Islet precursor cell (in vitro differentiated cells): ENCODE measurements at regions not wholly inside any gene's neighbourhood (a gene's known extent, or its start where the extent isn't known, plus 50 kb on each side); places are given as distances from the start of the nearest gene placed in this dataset.

ENCODE experiments used
- DNase-seq: peaks from one replicate; pipeline ENCODE4 v3.0.0-alpha.2; 2018

GRCh38 chr17:71109697-71110096 is 940.4 kb downstream of the KCNJ2 start:
- DNase-seq, result no peak

GRCh38 chr17:71110326-71110725 is 941.0 kb downstream of the KCNJ2 start:
- DNase-seq, result no peak

- no peak for DNase-seq
Observed at GRCh38 chr17:71111460-71111859, 942.1 kb downstream of the KCNJ2 start.

GRCh38 chr17:71111934-71112333 is 942.6 kb downstream of the KCNJ2 start:
- no peak for DNase-seq

DNA sequence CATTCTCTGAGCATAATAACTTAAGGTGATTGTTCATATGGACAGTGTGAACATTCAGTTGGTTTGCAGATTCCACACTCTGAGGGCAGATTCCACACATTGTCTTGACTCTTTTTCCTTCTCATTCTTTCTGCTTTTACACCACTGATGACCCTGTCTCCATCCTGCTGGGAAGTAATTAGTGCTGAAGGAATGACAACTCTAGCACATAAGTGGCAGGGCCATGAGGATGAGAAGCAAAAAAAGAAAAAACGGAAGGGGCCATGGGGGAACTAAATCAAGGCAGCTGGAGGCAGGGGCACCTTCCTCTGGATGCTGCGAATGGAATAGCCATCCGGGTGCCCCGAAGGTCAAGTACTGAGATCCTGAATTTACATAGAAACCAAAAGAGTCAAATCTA is 944.0 kb downstream of the KCNJ2 start:
- no peak for DNase-seq

GRCh38 chr17:71114911-71115668 is 945.8 kb downstream of the KCNJ2 start:
- no peak for DNase-seq

GRCh38 chr17:71115669-71115972 is 946.3 kb downstream of the KCNJ2 start:
- no peak for DNase-seq

DNA sequence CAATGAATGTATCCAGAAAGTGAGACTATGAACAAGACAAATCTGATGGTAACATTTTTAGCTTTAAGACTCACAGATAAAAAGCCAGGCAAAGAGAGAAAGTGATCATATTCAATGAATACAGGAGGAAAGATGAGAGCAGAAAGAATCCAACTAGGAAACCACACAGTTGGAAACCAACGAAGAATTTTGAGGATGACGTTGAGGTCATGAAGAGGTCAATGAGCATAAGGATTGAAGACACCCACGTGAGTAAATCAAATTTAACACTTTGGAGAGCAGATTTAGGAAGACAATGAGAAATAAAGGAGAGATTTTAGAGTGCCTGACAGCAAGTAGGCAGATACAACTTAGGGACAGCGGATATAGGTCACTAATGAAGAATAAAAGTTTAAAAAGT is 948.1 kb downstream of the KCNJ2 start:
- no peak for DNase-seq

- DNase-seq, result no peak
Observed at GRCh38 chr17:71118039-71118438, 948.7 kb downstream of the KCNJ2 start.

- DNase-seq, result no peak
Observed at GRCh38 chr17:71127416-71127815, 958.1 kb downstream of the KCNJ2 start.

- DNase-seq, result no peak
Observed at GRCh38 chr17:71142333-71142732, 973.0 kb downstream of the KCNJ2 start.

DNA sequence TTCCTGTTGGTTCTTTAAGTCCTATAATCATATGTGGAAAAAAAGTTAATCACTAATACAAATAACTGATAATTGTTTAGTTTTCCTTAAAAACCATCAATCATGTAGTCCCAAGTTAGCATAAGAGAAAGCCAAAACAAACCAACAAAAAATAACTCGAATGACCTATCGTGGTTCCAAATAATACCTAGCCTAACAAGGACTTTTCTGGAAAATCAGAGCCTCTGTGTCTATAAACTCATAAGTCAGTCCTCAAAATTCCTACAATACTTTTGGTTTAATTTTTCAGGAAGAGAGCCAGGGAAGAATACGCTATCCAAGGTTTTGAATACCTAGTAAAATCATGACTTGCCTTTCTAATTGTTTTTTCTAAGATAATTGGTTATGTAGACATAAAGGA is 975.3 kb upstream of the SOX9 start:
- no peak for DNase-seq

DNA sequence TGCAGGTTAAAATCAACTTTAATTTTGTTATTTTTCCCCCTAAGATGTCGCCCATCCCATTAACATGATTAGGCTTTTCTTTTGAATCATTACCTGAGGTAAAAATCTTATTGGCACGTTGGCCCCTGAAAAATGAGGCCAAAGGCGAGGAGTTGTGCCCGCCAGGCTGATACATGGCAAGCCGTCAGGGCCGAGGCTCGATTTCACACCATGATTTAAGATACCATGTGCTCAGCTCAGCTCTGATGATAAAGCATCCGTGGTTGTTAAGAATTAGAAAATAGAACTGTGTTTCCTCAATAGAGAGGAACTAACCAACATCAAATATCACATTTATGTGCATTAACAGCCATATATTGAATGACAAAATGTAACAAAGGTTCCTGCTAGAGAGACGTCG is 972.9 kb upstream of the SOX9 start:
- no peak for DNase-seq

DNA sequence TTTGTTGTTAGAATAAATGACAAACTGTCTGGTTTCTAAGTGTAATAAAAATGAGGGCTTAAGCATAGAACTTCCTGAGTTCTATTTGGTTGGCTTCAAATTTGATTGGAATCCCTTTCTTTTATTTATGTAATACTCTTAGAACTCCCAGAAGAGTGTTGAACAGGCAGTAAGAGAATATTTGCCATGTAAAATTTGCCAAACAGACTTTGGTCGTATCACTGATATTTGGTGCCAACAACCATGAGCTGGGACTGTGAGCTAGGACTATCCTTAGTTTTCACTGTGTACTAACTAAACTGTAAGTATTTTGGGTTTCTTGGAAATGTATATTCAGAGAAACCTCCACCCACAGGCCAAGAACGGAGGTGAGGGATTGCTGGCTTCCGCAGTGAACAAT is 971.2 kb upstream of the SOX9 start:
- no peak for DNase-seq

- no peak for DNase-seq
Observed at GRCh38 chr17:71157297-71157696, 963.5 kb upstream of the SOX9 start.

- DNase-seq, result no peak
Observed at GRCh38 chr17:71158437-71158836, 962.4 kb upstream of the SOX9 start.

DNA sequence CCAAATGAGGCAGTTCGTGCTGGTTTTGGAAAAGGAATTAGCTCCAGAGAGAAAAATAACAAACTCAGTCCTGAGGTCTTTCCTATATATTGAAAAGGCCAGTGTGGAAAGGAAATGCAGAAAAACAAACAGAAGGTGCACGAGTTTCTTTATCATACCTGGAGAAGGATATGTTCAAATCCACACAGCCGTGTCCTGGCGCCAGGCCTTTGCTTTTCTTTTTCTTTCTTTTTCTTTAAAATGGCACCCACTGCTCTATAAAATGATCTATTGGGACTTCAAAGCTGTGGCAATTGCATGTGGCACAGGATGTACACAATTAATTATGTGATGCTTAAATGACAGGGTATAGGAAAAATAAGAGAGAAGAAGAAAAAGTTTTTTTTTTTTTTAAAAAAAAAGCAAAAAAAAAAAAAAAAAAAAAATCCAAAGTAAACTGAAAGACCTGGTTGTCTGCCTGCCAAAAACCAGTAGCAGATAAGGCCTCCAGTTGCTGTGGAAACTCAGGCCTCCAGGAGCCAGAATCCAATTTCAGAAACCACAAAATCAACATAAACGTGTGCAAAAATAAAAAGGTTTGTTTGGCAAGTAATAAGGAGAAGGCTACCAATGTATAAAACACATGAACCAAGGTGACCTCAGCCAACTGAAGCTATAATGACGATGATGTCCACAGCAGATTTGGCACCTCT is 957.6 kb upstream of the SOX9 start:
- DNase-seq, result no peak

- DNase-seq, result no peak
Observed at GRCh38 chr17:71163813-71164122, 957.1 kb upstream of the SOX9 start.

DNA sequence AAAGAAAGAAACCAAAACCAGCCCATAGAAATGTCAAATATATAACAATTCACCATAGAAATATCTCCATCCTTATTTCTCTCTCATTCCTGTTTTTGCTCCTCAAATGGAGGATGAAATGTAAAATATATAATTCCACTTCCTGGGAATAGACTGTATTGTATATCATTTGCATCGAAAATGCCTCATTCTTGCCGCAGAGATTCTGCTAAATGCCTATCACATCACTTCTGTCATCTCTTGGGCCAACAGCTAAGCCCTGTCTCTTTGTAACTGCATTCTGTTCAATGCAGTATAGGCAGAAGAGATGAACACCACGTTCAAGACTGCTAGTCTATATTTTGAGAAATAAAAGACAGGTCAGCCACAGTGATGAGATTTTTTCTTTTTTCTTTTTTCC is 956.3 kb upstream of the SOX9 start:
- no peak for DNase-seq

DNA sequence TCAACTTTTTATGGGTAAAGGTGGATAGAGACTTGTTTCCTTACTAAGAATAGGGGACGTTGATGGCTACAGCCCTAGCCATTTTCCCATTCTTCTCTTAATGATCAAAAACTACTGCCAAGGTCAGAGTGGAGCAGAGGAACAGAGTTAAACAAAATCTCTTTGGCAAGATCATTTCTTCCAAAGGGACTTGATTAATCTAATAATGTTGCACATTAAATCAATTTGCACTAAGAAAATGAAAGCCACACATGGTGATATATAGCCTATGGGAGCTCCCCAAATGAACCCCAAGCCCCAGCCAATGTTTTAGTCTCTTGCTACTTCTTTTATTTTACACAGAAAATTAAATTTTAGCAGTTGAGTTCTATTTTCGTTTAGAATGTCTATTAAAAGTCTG is 954.5 kb upstream of the SOX9 start:
- DNase-seq, result no peak

DNA sequence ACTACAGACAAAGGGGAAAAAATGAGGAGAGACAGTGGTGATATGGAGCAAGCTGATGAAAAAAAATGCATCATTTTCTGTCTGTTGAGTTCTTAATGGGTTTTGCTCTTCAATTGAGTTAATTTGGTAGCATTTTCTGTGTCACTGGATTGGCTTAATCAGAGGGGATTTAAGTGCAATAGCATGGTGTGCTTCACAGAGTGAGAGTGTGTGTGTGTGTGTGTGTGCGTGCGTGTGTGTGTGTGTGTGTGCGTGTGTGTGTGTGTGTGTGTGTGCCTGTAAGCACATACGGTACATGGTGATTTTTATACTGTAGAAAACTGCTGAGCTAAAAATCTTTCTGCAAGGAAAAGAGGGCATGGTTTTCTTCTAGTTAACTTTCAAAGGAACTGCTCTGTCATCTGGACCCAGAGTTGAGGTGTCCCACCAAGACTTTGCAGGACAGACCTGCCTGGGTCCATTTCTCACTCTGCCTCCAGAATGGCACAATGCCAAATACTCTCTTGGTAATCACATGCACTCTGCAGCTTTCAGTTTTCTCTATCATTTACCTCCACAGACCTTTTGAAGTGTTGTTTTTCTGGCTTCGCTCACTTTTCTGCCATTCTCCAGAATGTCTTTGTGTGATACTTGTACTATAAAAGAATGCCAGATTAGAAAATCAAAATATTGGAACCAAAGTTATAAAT is 952.6 kb upstream of the SOX9 start:
- DNase-seq, result no peak

GRCh38 chr17:71170070-71170469 is 950.8 kb upstream of the SOX9 start:
- no peak for DNase-seq

DNA sequence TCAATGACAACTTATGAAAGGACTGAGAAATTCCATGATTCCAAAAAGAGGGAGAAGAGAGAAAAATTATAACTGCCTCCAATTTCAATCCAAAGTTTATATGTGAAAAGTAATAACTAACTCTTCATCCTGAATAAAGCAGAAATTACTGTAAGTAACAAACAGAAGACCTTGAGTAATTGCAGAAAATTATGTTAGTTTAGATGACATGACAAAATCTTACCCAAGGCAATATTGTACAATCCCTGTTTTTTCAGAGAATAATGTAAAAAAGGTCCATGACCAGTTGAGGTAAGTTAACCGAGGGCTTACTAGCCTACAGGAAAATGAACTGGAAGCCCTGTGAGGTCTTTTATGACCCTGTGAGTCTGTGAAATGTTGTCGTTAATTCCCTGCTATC is 949.5 kb upstream of the SOX9 start:
- DNase-seq, result no peak

DNA sequence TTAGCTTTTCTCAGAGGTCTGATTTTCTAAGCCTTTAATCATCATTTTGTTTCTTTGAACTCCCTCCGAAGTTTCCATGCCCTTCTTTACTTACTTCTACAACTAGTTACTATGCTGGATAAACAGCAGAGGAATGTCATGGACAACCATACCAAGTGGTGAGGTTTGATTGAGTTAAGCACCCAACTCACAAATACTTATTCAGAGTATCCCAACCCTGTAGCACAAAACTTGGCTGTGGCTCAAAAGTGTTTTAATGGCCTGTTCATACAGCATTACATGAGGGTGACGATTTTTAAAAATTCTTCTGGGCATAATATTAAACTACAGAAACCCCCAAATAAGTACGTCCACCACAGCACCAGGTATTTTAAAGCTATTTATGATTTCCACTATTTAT is 946.8 kb upstream of the SOX9 start:
- DNase-seq, result no peak

- DNase-seq, result no peak
Observed at GRCh38 chr17:71176331-71176730, 944.5 kb upstream of the SOX9 start.
